ENCODE measurements at regions not wholly inside any gene's neighbourhood (a gene's known extent, or its start where the extent isn't known, plus 50 kb on each side); places are given as distances from the start of the nearest gene placed in this dataset.

DNA sequence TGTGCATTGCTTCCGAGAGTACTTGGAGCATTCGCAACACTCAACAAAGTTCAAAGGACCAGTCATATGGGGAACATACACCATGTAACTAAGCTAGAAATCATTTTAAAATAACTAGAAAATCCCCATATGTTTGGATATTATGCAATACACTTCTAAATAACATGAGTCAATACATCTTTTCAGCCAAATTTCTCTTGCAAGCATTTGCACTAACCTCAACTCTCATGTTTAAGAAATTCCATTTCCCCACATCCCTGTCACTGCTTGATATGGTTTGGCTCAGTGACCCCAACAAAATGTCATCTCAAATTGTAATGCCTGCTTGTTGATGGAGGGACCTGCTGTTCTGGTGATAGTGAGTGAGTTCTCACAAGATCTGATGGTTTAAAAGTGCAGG, 85.7 kb upstream of the CST7 start:
- TF ChIP-seq POLR2AphosphoS5 (IDR thresholded peaks at IDR 0.05) (no peak), CTCF (IDR thresholded peaks at IDR 0.05) (no peak)

Data from gastroesophageal sphincter (tissue), 3 donors.